ENCODE measurements at regions not wholly inside any gene's neighbourhood (a gene's known extent, or its start where the extent isn't known, plus 50 kb on each side); places are given as distances from the start of the nearest gene placed in this dataset.

- TF ChIP-seq SIRT6 (IDR thresholded peaks at IDR 0.05; ENCODE audit: low read depth, low read length) (no peak), CEBPB (tag; IDR thresholded peaks at IDR 0.05) (no peak), GTF2F1 (IDR thresholded peaks at IDR 0.05; ENCODE audit: low read depth, low read length) (no peak), RCOR1 (IDR thresholded peaks at IDR 0.05; ENCODE audit: borderline replicate concordance in 1 of 2, low read depth in 2 of 2, low read length in 2 of 2) (no peak), CEBPG (CRISPR knock-in tag; IDR thresholded peaks at IDR 0.05) (no peak), CEBPG (tag; conservative IDR thresholded peaks at IDR 0.05 in 1 of 2, IDR thresholded peaks at IDR 0.05 in 1 of 2) (no peak), ARID4B (CRISPR knock-in tag; IDR thresholded peaks at IDR 0.05) (no peak), ZNF282 (CRISPR knock-in tag; IDR thresholded peaks at IDR 0.05) (no peak), HMGN3 (IDR thresholded peaks at IDR 0.05; ENCODE audit: borderline replicate concordance, extremely low read depth, insufficient read length, low read depth, low read length) (no peak)
Measured at GRCh38 chr16:59295993-59296736, 562.0 kb upstream of the GOT2 start.
